Loucy (cell line): ENCODE measurements at regions not wholly inside any gene's neighbourhood (a gene's known extent, or its start where the extent isn't known, plus 50 kb on each side); places are given as distances from the start of the nearest gene placed in this dataset.

Source experiments
- H2AFZ ChIP-seq: fragments of 200-600 bp; sonication (generic); 2 replicates; pipeline ENCODE4 v1.6.0; 2016; ENCODE audit warnings: antibody characterized with exemption, mild to moderate bottlenecking, low read length, moderate library complexity
- H3F3A ChIP-seq: fragments of 200-600 bp; 2 replicates; pipeline ENCODE4 v1.6.0; 2016; ENCODE audit warnings: antibody characterized with exemption, low read depth, mild to moderate bottlenecking
- H3K27me3 ChIP-seq: fragments of 200-600 bp; sonication (generic); 2 replicates; pipeline ENCODE4 v1.6.1; 2014; ENCODE audit warnings: low read length, mild to moderate bottlenecking; ENCODE audit not compliant: insufficient read depth, poor library complexity, severe bottlenecking
- H3K36me3 ChIP-seq: fragments of 200-600 bp; sonication (generic); 2 replicates; pipeline ENCODE4 v1.6.1; 2016; ENCODE audit warnings: low read length; ENCODE audit not compliant: insufficient read depth
- H3K4me1 ChIP-seq: fragments of 200-600 bp; sonication (generic); 2 replicates; pipeline ENCODE4 v1.5.1; 2014; ENCODE audit warnings: low read length, mild to moderate bottlenecking; ENCODE audit not compliant: insufficient read depth, poor library complexity, severe bottlenecking
- H3K4me2 ChIP-seq: fragments of 200-600 bp; sonication (generic); 2 replicates; pipeline ENCODE4 v1.6.0; 2014; ENCODE audit warnings: antibody characterized with exemption, low read length, low read depth, mild to moderate bottlenecking; ENCODE audit not compliant: poor library complexity, severe bottlenecking
- H3K4me3 ChIP-seq: fragments of 200-600 bp; sonication (generic); 2 replicates; pipeline ENCODE4 v1.5.1; 2014; ENCODE audit warnings: low read length, mild to moderate bottlenecking, mixed read lengths; ENCODE audit not compliant: poor library complexity, severe bottlenecking
- H3K79me2 ChIP-seq: fragments of 200-600 bp; sonication (generic); 2 replicates; pipeline ENCODE4 v1.6.1; 2014; ENCODE audit warnings: low read length; ENCODE audit not compliant: insufficient read depth
- H3K9ac ChIP-seq: fragments of 200-600 bp; sonication (generic); 2 replicates; pipeline ENCODE4 v1.6.0; 2014; ENCODE audit warnings: mild to moderate bottlenecking, low read depth, low read length, moderate library complexity; ENCODE audit not compliant: poor library complexity, severe bottlenecking
- H3K9me2 ChIP-seq: fragments of 200-600 bp; sonication (generic); replicated peaks from 2 replicates; pipeline ENCODE4 v1.6.1; 2016; ENCODE audit warnings: low read depth, low read length, mixed read lengths
- H3K9me3 ChIP-seq: fragments of 200-600 bp; sonication (generic); 2 replicates; pipeline ENCODE4 v1.6.1; 2014; ENCODE audit warnings: mild to moderate bottlenecking, antibody characterized with exemption, low read length, low read depth; ENCODE audit not compliant: insufficient read depth
- H4K20me1 ChIP-seq: fragments of 200-600 bp; sonication (generic); 2 replicates; pipeline ENCODE4 v1.6.0; 2014; ENCODE audit warnings: antibody characterized with exemption, low read length, mild to moderate bottlenecking; ENCODE audit not compliant: insufficient read depth, poor library complexity, severe bottlenecking
- EZH2phosphoT487 ChIP-seq: fragments of 200-600 bp; IDR thresholded peaks from 2 replicates; pipeline ENCODE4 v1.6.1; 2018; ENCODE audit warnings: antibody characterized with exemption, mild to moderate bottlenecking, moderate library complexity, borderline replicate concordance
- TF ChIP-seq, protein P1 (sequence below): fragments of 200-600 bp; sonication (generic); conservative IDR thresholded peaks from 2 replicates; pipeline ENCODE4 v1.5.1; 2014; ENCODE audit warnings: mild to moderate bottlenecking, antibody characterized with exemption, low read length

DNA sequence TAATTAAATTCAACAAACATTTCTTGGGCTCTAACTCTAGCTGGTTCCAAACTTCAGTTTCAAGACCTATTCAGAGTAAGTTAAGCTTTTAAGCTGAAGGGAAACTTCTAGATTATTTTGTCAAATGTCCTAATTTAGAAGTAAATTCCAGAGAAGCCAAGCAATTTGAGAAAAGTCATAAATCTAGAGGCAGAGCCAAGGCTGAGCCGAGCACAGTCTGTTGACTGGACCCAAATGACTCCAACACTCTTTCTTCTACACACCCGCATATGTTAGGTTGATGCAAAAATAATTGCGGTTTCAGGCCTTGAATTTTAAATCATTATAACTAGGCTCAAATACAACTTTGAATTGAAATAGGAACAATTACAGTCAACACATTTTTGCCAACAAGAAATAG is 319.7 kb downstream of the NFIB start:
- no peaks in the 10 kb centered on the region for H3K9me3 ChIP-seq
- no peaks in the 10 kb centered on the region for H3K9me2 ChIP-seq
- H3K9ac ChIP-seq, result no peak overlapping the region
- no peak overlapping the region for H3K4me2 ChIP-seq
- no peaks in the 10 kb centered on the region for H3K4me1 ChIP-seq
- no peaks in the 10 kb centered on the region for H3K27me3 ChIP-seq
- no peaks in the 10 kb centered on the region for H3F3A ChIP-seq
- no peaks in the 10 kb centered on the region for H3K36me3 ChIP-seq
- no peak overlapping the region for H2AFZ ChIP-seq
- no peaks in the 10 kb centered on the region for H4K20me1 ChIP-seq
- TF ChIP-seq, protein P1, sequence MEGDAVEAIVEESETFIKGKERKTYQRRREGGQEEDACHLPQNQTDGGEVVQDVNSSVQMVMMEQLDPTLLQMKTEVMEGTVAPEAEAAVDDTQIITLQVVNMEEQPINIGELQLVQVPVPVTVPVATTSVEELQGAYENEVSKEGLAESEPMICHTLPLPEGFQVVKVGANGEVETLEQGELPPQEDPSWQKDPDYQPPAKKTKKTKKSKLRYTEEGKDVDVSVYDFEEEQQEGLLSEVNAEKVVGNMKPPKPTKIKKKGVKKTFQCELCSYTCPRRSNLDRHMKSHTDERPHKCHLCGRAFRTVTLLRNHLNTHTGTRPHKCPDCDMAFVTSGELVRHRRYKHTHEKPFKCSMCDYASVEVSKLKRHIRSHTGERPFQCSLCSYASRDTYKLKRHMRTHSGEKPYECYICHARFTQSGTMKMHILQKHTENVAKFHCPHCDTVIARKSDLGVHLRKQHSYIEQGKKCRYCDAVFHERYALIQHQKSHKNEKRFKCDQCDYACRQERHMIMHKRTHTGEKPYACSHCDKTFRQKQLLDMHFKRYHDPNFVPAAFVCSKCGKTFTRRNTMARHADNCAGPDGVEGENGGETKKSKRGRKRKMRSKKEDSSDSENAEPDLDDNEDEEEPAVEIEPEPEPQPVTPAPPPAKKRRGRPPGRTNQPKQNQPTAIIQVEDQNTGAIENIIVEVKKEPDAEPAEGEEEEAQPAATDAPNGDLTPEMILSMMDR, result no peak
- TF ChIP-seq EZH2phosphoT487, result no peak
- no peak overlapping the region for H3K4me3 ChIP-seq
- no peaks in the 10 kb centered on the region for H3K79me2 ChIP-seq

DNA sequence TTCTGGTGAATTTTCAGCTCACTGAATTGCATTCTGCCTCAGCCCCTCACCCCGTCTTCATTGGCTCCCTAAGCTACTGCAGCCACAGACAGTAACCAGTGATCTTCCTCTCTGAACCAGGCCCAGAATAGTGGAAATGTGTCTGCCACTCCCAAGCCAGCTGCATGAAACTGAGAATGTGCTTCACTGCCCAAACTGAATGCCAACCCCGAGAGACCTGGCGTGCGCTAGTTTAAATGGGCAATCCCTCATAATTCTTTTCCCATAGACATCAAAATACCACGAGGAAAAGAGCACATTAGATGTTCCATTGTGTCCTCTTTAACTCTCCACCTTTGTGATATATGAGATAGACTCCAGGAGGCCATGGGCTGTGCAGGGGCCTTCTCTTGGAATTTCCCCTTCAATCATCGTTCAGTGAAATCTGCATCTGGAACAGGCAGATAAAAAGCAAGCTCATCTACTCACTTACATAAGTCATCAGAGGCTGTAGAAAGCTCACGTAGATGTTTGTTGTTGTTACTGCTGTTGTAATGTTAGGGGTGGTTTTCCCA is 320.2 kb downstream of the NFIB start:
- no peaks in the 10 kb centered on the region for H3K27me3 ChIP-seq
- no peak overlapping the region for H3K9ac ChIP-seq
- no peak overlapping the region for H2AFZ ChIP-seq
- no peaks in the 10 kb centered on the region for H3K36me3 ChIP-seq
- H3K4me1 ChIP-seq, result no peaks in the 10 kb centered on the region
- no peaks in the 10 kb centered on the region for H3F3A ChIP-seq
- no peak for TF ChIP-seq EZH2phosphoT487
- no peaks in the 10 kb centered on the region for H3K79me2 ChIP-seq
- no peaks in the 10 kb centered on the region for H4K20me1 ChIP-seq
- no peak overlapping the region for H3K4me2 ChIP-seq
- H3K9me3 ChIP-seq, result no peaks in the 10 kb centered on the region
- no peaks in the 10 kb centered on the region for H3K9me2 ChIP-seq
- H3K4me3 ChIP-seq, result no peak overlapping the region

DNA sequence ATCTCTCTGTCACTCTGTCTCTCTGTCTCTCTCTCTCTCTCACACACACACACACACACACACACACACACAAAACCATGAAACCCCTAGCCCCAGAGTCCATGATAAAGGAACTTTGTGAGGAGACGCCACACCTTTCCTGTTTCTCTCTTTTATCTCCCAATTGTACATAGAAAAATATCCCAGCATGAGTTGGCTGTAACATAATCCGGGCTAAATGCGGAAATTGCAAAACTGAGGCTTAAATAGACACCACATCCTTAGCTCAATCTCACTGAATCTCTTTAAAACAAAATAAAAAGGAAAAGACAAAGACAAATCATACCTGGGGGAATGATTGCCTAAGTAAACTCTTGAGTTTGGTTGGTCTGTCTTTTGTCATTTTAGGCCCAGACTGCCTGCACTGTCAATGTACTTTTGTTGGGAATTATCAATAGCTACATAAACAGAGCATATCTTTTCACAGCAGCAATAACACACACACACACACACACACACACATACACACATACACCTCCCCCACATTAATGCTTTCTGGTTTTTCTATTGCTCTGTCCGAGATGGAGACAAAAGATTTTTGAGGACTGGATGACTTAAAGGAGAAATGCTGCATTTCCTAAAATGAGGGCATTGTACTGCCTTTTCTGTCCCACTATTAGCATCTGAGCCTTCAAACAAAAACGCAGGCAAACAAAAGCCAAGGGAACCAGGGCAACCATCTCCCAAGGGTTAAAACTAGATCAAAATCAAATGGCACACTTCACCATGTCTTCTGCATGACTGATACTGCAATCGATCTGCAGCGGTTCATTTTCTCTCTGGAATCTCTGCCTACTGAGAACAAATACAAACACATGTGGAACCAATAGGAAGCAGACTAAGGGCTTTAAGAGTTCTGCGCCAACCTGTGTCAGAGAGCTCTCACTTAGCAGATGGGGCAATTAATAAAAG is 321.5 kb downstream of the NFIB start:
- Histone ChIP-seq H2AFZ (no peak overlapping the region), H3K4me1 (no peaks in the 10 kb centered on the region), H3K4me3 (no peak overlapping the region)

More for the DNA sequence above, 321.5 kb downstream of the NFIB start:
- no peaks in the 10 kb centered on the region for H4K20me1 ChIP-seq
- H3K9me3 ChIP-seq, result no peaks in the 10 kb centered on the region
- TF ChIP-seq, protein P1, result no peak
- TF ChIP-seq EZH2phosphoT487, result no peak
- H3K79me2 ChIP-seq, result no peaks in the 10 kb centered on the region
- no peak overlapping the region for H3K4me2 ChIP-seq
- H3K36me3 ChIP-seq, result no peaks in the 10 kb centered on the region
- no peak overlapping the region for H3K9ac ChIP-seq
- no peaks in the 10 kb centered on the region for H3F3A ChIP-seq
- no peaks in the 10 kb centered on the region for H3K27me3 ChIP-seq
- H3K9me2 ChIP-seq, result no peaks in the 10 kb centered on the region
